ENCODE measurements at regions not wholly inside any gene's neighbourhood (a gene's known extent, or its start where the extent isn't known, plus 50 kb on each side); places are given as distances from the start of the nearest gene placed in this dataset.

DNA sequence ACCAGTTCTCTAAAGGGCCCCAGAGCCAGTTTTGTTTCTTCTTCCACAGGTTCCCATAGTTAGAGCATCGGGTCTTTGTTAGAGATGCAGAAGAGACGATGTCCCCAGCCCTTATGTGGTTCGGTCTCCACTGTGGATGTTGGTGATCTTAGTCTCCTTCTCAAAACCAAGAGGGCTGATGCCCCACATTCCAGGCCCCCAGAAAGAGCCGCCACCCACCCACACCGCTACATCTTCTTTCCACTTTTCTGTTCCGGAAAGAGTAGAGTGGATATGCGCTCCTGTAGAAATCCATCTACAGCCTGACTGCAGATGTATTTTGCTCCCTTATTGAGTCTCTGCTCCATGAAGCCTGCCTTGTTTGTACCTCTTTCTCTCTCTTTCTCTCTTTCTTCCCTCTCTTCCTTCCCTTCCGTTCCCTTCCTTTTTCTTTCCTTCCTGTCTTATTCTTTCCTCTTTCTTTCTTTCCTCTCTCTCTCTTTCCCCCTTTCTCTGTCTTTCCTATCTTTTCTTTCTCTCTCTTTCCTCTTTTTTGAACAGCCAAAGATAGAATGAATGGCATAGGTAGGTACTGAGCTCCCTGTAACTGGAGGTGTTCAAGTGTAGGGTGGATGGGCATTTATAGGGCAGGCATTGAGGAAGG, 224.3 kb downstream of the SEC14L1 start:
- DNase-seq (no peak), ATAC-seq (no peak)

DNA sequence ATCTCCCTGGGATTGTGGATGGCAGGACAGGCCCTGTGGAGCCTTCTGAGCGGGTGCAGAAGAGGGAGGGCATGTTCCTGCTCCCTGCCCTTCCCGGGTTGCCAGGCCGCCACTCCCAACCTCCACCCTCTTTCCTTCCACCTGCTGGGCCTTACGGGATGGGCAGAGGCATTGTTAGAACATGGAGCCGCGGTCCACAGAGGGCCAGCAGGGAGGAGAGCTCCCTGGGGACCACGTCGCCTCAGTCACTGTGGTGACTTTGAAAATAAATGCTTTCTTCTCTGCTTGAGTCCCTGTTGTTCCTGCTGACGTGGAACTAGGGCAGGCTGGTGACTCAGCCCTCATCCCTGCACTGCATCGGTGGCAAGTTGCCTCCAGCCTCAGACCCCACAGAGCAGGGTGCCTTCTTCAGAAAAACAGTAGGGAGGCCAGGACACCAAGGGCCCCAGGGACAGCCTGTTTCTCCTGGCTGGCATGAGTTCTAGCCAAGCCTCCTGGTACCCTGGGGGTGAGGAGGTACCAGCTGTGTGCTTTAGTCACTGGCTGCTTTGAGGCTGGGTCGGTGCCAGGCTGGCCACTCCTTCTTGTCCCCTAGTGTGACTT, 224.9 kb downstream of the SEC14L1 start:
- peak; percentile 64 for ATAC-seq
- no peak for DNase-seq

DNA sequence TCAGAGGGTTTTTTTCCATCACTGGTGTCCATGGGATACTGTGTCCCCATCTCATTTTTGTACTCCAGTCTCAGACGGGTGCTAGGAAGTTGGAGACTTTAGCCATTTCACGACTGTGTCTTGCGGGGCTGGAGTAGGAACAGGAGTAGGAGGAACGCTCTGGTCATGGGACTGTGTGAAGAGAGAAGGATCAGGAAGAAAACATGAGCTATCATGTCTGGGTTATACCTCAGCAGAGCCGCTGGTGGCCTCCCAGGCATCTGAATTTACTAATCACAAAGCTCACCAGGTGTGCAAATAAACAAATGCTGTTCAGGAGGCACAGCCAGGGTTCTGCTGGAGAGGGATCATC, 225.4 kb downstream of the SEC14L1 start:
- DNase-seq = no peak
- no peak for ATAC-seq

DNA sequence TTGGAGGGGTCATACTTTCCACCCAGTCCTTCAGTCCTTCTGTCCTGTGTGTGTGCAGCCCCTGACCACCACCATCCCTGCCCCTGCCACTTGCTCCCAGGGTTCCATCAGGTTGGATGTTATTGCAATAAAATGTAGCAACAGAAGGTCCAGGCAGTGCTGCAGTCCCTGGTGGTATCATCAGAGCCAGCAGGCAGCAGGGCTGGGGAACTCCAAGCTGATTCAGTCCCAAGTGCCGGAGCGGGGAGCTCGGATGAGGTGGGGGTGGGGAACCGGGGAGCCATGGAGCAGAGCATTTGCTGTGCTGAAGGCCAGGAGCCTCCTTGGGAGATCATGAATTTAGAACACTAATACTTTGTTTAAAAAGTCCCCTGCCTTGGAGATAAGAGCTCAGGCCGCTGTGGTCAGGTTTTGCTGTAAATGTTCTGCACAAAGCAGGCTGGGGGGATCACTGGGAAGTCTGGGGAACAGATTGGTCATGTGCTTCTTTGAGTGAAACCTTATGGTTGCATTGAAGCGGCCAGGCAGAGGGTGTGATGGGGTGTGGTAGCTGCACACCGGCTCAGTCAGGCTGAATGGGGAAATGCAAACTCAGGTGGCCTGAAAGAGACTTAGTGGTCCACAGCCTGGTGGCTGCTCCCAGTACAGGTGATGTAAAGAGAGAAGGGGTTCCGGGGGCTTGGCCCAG, 225.9 kb downstream of the SEC14L1 start:
- no peak for ATAC-seq
- no peak for DNase-seq

DNA sequence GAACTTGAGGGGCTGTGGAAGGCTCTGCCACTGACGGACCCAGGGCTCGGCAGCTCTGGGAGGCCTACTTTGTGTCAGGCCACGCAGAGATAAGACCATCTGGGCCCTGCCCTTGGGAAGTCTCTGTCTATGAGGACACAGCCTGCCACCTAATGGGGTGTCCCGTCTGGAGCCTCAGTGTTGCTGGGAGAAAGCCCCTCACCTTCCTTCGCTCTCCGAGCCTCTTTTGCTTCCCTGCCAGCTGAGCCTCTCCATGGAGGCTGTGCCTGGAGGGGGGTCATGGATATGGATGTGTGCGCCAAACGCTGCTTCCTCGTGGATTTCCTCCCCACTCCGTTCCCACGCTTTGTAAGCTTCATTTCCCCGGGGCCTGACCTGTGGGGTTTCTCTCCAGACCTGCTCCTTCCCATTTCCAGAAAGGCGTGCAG, 228.8 kb downstream of the SEC14L1 start:
- DNase-seq (no peak), ATAC-seq (no peak)

DNA sequence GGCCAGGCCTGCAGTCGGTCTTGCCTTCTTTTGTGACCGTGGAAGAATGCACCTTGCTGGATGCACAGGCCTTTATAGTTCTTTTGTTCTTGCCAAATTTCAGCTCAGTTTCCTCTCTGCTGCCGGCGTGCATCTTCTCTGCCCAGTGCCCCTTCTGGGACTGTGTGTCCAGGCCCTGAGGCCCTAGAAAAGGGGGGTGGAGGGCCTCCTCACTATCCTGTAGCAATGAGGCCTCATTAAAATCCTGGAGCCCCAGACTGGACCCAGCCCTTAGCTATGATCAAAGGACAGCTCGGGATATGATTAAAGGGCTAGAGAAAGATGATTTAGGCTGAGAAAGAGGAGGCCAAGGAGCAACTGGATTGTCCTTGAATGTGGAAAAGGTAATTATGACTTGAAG, 229.8 kb downstream of the SEC14L1 start:
- ATAC-seq (no peak), DNase-seq (no peak)

DNA sequence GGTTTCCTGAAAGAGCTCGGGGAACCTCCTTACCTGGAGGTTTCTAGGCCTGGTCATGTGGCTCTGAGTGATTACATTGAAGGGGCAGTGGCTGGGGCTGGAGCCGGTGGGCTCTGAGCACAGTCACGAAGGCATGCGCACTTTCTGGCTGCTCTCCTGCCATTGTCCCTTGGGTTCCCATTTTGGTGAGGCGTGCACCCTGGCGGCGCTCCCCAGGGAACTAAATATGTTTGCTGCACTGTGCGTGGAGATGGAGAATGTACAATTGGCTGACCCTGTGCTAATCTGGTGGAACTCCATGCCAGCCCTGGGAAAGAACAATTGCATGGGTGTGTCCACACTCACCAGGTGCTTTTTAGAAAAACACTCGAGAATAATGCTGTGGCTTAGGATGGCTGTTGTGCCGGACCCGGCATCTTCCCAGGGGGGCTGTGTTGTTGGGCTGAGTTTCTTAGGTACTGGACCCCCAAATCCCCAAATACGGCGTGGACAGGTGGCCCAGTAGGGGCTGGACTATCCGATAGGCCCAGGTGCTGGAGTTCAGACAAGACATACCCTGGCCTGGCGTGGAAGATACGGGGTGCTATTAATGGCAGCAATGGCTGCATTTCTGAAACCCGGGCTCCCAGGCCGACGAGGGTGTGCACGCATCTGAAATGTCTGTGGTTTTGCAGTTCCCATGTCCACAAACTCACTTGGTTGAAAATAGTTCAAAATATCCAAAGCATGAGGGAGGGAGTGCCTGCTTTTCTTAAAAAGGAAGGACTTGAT, 230.5 kb downstream of the SEC14L1 start:
- DNase-seq (no peak), ATAC-seq (no peak)

DNA sequence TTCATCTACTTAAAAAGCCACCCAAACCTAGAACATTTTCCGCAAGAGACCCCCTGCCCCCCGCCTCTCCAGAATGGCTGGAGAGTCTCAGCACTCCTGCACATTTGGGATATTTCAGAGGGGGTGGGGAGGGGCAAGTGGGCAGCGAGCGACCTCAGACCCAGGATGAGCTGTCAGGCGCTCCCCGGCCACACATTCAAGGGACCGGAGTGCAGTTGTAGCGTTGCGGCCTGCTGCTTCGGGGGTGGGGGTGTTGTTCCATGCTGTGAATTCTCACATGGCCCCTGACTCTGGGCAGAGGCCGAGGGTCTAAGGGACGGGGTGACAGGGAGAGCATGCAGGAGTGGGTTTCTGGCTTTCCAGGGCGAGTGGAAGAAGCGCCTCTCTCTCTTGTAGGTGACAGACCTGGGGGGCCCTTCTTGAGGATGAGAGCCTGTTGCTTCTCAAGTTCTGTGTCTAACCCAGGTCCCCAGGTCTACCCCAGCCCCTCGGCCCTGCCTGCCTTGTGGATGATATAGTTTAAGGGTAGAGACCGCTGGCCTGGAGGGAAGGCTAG, 231.2 kb downstream of the SEC14L1 start:
- ATAC-seq (no peak), DNase-seq (no peak)

DNA sequence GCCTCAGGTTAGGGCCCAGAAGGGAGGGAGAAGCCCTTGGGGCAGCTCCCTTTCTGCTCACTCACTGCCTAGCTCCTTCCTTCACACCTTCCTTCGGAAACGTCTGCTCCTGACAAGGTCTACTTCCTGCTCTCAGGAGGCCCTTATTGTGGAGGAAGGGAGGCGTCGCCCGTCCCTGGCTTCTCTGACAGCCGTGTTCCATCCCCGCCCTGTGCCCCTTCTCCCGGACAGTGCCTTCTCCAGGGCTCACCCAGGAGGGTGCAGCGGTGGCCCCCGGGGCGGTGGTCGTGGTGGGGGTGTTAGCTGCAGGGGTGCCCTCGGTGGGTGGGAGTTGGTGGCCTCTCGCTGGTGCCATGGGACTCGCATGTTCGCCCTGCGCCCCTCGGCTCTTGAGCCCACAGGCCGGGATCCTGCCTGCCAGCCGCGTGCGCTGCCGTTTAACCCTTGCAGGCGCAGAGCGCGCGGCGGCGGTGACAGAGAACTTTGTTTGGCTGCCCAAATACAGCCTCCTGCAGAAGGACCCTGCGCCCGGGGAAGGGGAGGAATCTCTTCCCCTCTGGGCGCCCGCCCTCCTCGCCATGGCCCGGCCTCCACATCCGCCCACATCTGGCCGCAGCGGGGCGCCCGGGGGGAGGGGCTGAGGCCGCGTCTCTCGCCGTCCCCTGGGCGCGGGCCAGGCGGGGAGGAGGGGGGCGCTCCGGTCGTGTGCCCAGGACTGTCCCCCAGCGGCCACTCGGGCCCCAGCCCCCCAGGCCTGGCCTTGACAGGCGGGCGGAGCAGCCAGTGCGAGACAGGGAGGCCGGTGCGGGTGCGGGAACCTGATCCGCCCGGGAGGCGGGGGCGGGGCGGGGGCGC, 231.9 kb downstream of the SEC14L1 start:
- peak; percentile 72 for DNase-seq
- ATAC-seq = peak; percentile 5

DNA sequence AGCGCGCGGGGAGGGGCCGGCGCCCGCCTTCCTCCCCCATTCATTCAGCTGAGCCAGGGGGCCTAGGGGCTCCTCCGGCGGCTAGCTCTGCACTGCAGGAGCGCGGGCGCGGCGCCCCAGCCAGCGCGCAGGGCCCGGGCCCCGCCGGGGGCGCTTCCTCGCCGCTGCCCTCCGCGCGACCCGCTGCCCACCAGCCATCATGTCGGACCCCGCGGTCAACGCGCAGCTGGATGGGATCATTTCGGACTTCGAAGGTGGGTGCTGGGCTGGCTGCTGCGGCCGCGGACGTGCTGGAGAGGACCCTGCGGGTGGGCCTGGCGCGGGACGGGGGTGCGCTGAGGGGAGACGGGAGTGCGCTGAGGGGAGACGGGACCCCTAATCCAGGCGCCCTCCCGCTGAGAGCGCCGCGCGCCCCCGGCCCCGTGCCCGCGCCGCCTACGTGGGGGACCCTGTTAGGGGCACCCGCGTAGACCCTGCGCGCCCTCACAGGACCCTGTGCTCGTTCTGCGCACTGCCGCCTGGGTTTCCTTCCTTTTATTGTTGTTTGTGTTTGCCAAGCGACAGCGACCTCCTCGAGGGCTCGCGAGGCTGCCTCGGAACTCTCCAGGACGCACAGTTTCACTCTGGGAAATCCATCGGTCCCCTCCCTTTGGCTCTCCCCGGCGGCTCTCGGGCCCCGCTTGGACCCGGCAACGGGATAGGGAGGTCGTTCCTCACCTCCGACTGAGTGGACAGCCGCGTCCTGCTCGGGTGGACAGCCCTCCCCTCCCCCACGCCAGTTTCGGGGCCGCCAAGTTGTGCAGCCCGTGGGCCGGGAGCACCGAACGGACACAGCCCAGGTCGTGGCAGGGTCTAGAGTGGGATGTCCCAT, 232.8 kb downstream of the SEC14L1 start:
- DNase-seq (peak; percentile 42), ATAC-seq (peak; percentile 5)

DNA sequence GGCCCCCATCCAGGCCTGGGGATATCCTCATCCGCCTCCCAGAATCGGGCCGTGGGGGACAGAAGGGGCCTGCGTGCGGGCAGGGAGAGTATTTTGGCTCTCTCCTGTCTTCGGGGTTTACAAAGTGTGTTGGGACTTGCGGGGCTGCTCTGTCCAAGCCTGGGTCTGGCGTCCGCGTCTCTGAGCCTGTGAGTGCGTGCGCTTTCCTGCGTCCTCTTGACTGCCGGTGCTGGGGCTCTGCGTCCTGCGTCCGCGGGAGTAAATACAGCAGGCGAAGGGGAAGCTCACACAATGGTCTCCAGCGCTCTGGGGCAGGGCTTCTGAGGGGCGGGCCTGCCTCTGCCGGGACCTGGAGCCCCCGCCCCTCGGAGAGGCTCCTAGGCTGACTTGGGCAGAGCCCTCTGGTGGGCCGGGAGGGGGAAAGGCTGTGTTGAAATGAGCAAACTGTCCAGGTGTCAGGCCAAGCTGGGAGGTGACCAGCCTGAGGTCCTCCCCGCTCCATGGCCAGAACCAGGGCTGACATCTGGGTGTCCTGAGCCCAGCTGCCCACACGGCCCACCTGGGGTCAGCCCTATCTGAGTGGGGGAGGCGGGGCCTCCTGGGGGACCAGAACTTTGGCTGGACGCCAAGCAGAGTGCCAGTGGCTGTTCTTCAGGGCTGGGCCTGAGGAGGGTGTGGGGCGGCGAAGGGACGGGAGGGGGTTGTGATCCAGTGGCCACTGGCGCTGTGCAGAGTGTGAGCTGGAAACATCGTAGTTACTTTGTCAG, 233.6 kb downstream of the SEC14L1 start:
- ATAC-seq (peak; percentile 70), DNase-seq (peak; percentile 79)

DNA sequence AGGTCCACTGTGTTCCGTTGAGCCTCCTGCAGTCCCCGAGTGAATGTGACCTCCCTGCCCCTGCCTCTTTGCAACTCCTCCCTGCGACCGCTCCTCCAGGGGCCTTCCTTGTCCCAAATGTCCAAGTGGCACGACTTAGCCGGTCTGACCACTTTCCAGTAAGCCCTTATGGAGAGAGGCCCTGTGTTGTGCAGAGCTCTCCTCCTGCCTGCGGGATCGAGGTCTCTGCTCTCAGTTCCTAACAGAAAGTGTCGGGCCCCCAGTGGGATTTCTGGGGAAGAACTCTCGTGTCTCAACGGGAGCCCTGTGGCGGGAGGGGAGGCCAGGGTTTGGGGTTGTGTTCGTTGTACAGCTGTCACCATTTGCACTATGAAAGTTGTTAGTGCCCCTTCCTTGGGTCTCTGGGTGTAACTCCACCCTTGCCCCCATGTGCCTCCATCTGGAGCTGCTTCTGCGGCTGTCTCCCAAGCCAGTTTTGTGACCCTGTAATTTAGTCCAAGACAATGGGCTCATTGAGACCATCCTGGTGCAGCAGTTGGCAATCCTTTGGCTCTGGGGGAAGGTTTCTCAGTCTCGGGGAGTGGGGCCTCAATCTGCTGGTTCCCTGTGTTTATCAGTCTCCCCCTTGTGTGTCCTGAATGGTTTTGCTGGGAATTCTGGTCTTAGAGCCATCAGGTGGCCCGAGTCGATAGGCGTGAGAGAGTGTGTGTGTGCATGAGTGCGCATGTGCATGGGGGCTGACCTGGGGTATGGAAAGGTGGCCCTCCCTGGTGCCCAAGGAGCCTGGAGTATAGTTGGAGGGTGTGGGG, 234.5 kb downstream of the SEC14L1 start:
- DNase-seq = no peak
- ATAC-seq = no peak

DNA sequence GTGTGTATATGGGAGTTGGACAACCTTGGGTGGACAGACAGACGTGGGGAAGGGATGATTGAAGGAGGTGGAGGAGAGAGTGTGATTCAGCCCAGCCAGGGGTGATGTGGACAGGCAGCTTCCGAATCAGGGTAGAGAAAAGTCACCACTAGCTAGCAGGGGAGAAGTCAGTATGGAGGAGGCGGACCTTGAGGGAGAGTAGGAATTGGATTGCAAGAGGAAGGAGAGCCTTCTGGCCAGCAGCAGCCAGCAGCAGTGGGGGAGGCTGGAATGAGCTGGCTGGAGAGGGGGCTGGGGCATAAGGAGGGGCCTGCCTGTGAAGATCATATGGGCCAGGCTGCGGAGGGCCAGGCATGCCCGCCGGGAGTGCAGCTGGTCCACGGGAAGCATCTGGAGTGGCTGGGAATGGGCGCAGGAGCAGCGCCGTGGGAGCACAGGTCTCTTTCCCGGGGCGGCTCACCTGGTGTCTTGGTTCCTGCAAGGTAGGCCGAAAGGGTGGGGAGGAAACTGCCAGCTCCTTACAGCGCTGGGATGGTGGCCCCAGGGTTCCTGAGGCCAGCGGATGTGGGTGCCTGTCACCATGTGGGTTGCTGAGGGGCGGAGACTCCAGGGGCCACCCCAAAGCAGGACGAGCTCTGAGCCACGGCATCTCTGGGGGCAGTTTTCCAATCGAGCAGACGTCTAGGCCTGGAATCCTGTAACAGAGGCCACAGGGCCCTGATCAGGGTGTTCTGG, 235.3 kb downstream of the SEC14L1 start:
- peak; percentile 82 for DNase-seq

DNA sequence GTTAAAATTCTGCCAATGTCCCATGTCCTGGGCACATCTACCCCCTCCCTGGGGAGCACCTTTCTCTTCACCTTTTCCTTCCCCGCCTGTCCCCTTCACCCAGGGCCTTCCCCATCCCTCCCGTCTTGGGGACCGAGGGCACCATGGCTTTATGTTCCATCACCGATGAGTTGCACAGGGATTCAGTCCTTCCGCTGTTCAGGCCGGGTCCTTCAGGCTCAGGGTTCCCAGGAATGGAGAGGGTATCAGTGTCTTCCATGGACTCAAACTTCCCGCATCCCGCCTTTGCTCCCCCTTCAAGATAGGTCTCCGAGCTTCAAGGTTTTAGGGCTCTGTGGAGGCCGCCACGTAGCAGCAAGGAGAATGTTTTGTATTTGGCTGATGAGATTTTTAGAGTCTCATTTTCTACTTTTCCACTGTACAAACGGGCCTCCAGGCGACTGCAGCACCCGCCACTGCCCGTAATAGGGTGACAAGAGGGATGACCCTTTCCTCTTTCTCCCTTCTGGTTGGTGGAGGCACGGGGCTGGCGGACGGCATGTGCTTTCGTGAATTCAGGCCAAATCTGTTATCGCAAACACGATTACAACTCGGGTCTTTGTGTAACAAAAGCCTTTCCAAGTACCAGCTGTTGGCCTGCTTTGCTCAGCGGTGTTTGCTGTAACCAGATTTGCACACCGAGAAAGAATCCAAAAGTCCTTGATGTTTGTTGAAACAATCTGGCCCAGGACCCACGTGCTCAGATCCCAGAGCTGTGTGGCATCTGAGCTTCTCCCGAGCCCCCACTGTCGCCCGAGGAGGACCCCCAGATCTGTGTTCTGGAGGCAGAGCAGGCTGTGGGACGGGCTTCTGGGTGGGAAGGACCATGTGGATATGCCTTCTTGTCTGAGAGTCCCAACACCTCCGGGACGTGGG, 236.3 kb downstream of the SEC14L1 start:
- DNase-seq (no peak), ATAC-seq (no peak)

More for the DNA sequence above, 235.3 kb downstream of the SEC14L1 start:
- peak; percentile 76 for ATAC-seq

DNA sequence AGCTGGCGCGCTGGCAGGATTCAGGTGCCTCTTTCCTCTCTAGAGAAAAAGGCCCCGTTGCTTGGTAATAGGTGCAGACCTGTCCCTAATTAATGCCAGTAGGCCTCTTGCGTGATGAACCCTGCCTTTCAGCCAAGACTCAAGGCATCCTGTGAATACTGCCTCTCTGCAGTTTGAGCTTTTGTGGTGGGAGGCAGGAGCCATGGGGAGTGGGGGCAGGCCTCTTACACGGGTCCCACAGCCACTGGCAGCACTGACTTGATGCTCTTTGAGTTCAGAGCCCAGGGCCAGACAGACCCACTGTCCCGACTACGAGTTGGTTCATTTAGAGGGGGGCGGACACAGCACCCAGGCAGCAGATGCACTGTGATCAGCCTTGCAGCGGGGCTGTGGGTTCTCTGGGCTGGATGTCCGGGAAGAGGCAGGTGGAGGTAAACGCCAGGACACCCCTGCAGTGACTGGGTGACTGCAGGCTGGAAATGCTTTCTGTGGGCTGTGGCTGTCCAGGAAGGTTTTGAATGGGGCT, 237.0 kb downstream of the SEC14L1 start:
- no peak for DNase-seq
- ATAC-seq = no peak

DNA sequence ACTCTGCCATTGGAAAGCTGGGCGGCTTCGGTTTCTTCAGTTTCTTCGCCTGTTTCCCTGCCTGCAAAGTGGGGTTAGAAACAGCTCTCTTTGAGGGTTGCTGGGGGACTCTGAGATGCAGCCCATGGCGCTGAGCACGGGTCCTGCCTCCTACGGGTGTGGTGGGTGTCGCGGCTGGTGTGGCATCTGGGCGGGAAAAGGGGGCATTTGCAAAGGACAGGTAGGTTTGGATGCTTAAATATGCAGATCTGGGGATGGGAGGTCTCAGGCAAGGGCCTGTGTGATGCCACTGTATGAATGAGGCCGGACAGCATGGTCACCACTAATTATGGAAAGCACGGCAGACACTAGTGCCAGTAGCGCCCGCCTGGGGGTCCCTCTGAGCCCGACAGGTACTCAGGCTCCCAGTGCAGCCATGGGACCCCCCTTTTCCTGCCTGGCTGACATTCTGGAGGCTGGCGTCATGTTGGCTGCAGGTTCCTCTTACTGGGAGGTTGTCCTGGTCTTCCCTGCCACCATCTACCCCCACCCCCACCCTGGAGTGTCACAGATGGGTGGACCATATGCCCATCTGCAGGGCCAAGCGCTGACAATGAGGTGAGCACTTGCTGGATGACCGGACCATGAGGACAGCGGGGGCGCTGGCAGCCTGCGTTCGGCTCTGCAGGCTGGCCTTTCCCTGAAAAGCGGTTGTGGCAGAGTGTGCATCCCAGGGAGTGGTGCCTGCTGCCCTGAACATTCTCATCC, 237.7 kb downstream of the SEC14L1 start:
- DNase-seq (no peak), ATAC-seq (no peak)

All from stimulated activated naive CD8-positive, alpha-beta T cell treated with anti-CD3 and anti-CD28 coated beads, Interleukin-15, Interleukin-2, amounts not matched to agents 100 U/mL and 50 U/mL, for 24 hours (primary cell).